GM12878 (cell line): ENCODE measurements at regions not wholly inside any gene's neighbourhood (a gene's known extent, or its start where the extent isn't known, plus 50 kb on each side); places are given as distances from the start of the nearest gene placed in this dataset.

Source experiments
- ATAC-seq: fragments of 200-7000 bp; cut with Tn5 transposase; 3 replicates; pipeline ENCODE4 v1.9.1; 2020; ENCODE audit warnings: mild to moderate bottlenecking, moderate library complexity
- BruUV-seq: library from RNA; stranded (reverse); fragments of 400-500 nt; replicated peaks from 2 replicates; lab custom pipeline; 2021; lab: Mats Ljungman, UMichigan
- CTCF ChIA-PET: fragments of 300-600 bp; sonication (Branson Sonifier 250); formaldehyde crosslinking; extraction: SDS; loops from one replicate; lab custom pipeline; 2021; ENCODE audit warnings: inconsistent platforms; lab: Yijun Ruan, JAX
- POLR2A ChIA-PET: fragments of 350-600 bp; formaldehyde crosslinking; extraction: SDS; loops from one replicate; lab custom pipeline; 2021; ENCODE audit warnings: inconsistent platforms; lab: Charles Lee
- RAD21 ChIA-PET: fragments of 300-600 bp; sonication (Branson Sonifier 250); formaldehyde crosslinking; loops from one replicate; lab custom pipeline; 2023; ENCODE audit warnings: antibody characterized with exemption; ENCODE audit not compliant: unreplicated experiment; lab: Charles Lee
- SMC1A ChIA-PET: fragments of 300-600 bp; sonication (Branson Sonifier 250); formaldehyde crosslinking; loops from one replicate; lab custom pipeline; 2023; ENCODE audit not compliant: unreplicated experiment, uncharacterized antibody; lab: Charles Lee
- DNase-seq: peaks from one replicate; pipeline ENCODE4 v3.0.0-alpha.2; 2011; ENCODE audit warnings: low read depth, low spot score
- FAIRE-seq: peaks from 3 replicates; lab custom pipeline; 2011; peaks lifted over from hg19 to GRCh38; lab: Jason Lieb, UNC
- H2AFZ ChIP-seq: 2 replicates; pipeline ENCODE4 v1.6.0; 2011; ENCODE audit warnings: low read depth, low read length, control low read depth; ENCODE audit not compliant: control insufficient read depth
- H3K27ac ChIP-seq: 2 replicates; pipeline ENCODE4 v1.5.1; 2011; ENCODE audit warnings: control low read depth; ENCODE audit not compliant: control insufficient read depth, insufficient read depth
- H3K27me3 ChIP-seq, 2 experiments: replicated peaks in 1 of 2; 2 replicates each; pipeline versions ENCODE4 v1.6.0 to v1.6.1; 2011; ENCODE audit warnings: low read length in 1 of 2; ENCODE audit not compliant: control insufficient read depth in 2 of 2, insufficient read depth in 2 of 2
- H3K36me3 ChIP-seq, 2 experiments: 2 replicates each; pipeline ENCODE4 v1.5.1; 2011; ENCODE audit warnings: low read length in 1 of 2; ENCODE audit not compliant: control insufficient read depth in 2 of 2, insufficient read depth in 2 of 2
- H3K4me1 ChIP-seq: 2 replicates; pipeline ENCODE4 v1.6.1; 2011; ENCODE audit warnings: mild to moderate bottlenecking, low read length, moderate library complexity, mixed read lengths; ENCODE audit not compliant: control insufficient read depth, insufficient read depth
- H3K4me2 ChIP-seq: 2 replicates; pipeline ENCODE4 v1.6.0; 2011; ENCODE audit warnings: control low read depth; ENCODE audit not compliant: control insufficient read depth, insufficient read depth
- H3K4me3 ChIP-seq: fragments of 200-600 bp; sonication (generic); 2 replicates; pipeline ENCODE4 v1.5.1; 2016
- H3K79me2 ChIP-seq: 2 replicates; pipeline ENCODE4 v1.6.0; 2011; ENCODE audit warnings: low read length; ENCODE audit not compliant: control insufficient read depth, insufficient read depth
- H3K9ac ChIP-seq: 2 replicates; pipeline ENCODE4 v1.8.0; 2011; ENCODE audit warnings: low read length, control low read depth, mixed read lengths; ENCODE audit not compliant: control insufficient read depth, insufficient read depth
- H3K9me3 ChIP-seq: replicated peaks from 3 replicates; pipeline ENCODE4 v1.5.1; 2011; ENCODE audit warnings: mild to moderate bottlenecking, low read length; ENCODE audit not compliant: control insufficient read depth, insufficient read depth
- H4K20me1 ChIP-seq: 2 replicates; pipeline ENCODE4 v1.6.0; 2011; ENCODE audit not compliant: control insufficient read depth, insufficient read depth
- CHD2 ChIP-seq: IDR thresholded peaks from 2 replicates; pipeline ENCODE4 v1.6.1; 2011; ENCODE audit warnings: low read depth, low read length, improper control_type of control experiment, borderline replicate concordance
- E2F8 ChIP-seq: fragments of 450-650 bp; IDR thresholded peaks from 2 replicates; pipeline ENCODE4 v1.6.1; 2018; ENCODE audit warnings: mild to moderate bottlenecking, low read depth, moderate library complexity; ENCODE audit not compliant: partially characterized antibody
- EED ChIP-seq: sonication (generic); IDR thresholded peaks from 2 replicates; pipeline ENCODE4 v1.6.1; 2016; ENCODE audit warnings: antibody characterized with exemption, low read depth
- FOS ChIP-seq: IDR thresholded peaks from 3 replicates; pipeline ENCODE4 v1.6.1; 2011; ENCODE audit warnings: borderline replicate concordance; ENCODE audit not compliant: insufficient read length; ENCODE audit errors: extremely low read depth
- NFXL1 ChIP-seq: fragments of 450-650 bp; IDR thresholded peaks from 2 replicates; pipeline ENCODE4 v1.6.1; 2017; ENCODE audit warnings: antibody characterized with exemption, mild to moderate bottlenecking, borderline replicate concordance
- NR2F1 ChIP-seq: fragments of 450-650 bp; conservative IDR thresholded peaks from 2 replicates; pipeline ENCODE4 v1.6.1; 2017; ENCODE audit warnings: mild to moderate bottlenecking
- SMAD5 ChIP-seq: IDR thresholded peaks from 2 replicates; pipeline ENCODE4 v1.6.1; 2016; ENCODE audit warnings: antibody characterized with exemption, low read depth
- STAT3 ChIP-seq: IDR thresholded peaks from 2 replicates; pipeline ENCODE4 v1.6.1; 2011; ENCODE audit warnings: low read depth, low read length, improper control_type of control experiment
- ZBTB33 ChIP-seq: fragments of 450-650 bp; IDR thresholded peaks from 2 replicates; pipeline ENCODE4 v1.6.1; 2017; ENCODE audit warnings: mild to moderate bottlenecking
- ZNF207 ChIP-seq: fragments of 450-650 bp; IDR thresholded peaks from 2 replicates; pipeline ENCODE4 v1.6.1; 2014; ENCODE audit warnings: antibody characterized with exemption, mild to moderate bottlenecking, borderline replicate concordance
- ZSCAN29 ChIP-seq: fragments of 450-650 bp; IDR thresholded peaks from 2 replicates; pipeline ENCODE4 v1.6.1; 2017; ENCODE audit warnings: mild to moderate bottlenecking, moderate library complexity
- WGBS: methylation state at CpG from one replicate; pipeline ENCODE4 v1.1.6; 2016; ENCODE audit warnings: low lambda C conversion rate; ENCODE audit not compliant: insufficient replicate concordance, insufficient coverage; ENCODE audit errors: missing lambda C conversion rate; 5-methylcytosine and 5-hydroxymethylcytosine counted together
- in situ Hi-C: fragments of 300-500 bp; cut with MboI; formaldehyde crosslinking; loops from 9 replicates; pipeline ENCODE4 v1.14.3; 2018; ENCODE audit warnings: mixed read lengths
- intact Hi-C: fragments of 100-400 bp; cut with micrococcal nuclease; formaldehyde crosslinking; loops from one replicate; pipeline ENCODE4 v1.14.2; 2022; ENCODE audit not compliant: unreplicated experiment
- TF ChIP-seq, protein P1 (sequence below): IDR thresholded peaks from 2 replicates; pipeline ENCODE4 v1.6.1; 2012; ENCODE audit warnings: low read depth, low read length, improper control_type of control experiment

DNA sequence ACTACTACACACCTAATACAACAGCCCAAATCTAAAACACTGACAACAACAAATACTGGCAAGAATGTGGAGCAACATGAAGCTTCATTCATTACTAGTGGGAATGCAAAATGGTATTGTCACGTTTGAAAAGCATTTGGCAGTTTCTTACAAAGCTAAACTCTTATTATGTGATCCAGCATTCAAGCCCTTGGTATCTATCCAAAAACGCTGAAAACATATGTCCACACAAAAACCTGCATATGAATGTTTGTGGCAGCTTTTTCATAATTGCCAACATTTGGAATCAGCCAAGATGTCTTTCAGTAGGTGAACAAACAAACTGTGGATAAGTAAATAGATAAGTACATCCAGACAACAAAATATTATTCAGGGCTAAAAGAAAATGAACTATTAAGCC lies 501.1 kb upstream of the KIF2B start:
- Histone ChIP-seq H3K27me3 (no peaks in the 10 kb centered on the region), H3K79me2 (no peaks in the 10 kb centered on the region), H3K36me3 (no peaks in the 10 kb centered on the region), H3K4me1 (no peaks in the 10 kb centered on the region), H3K27ac (no peak overlapping the region), H3K4me2 (no peak overlapping the region), H3K9ac (no peak overlapping the region), H3K9me3 (no peaks in the 10 kb centered on the region), H4K20me1 (no peaks in the 10 kb centered on the region), H3K4me3 (no peak overlapping the region), H2AFZ (no peak overlapping the region)
- 0% methylated on average over 2 of the region's 2 CpGs for WGBS
- ATAC-seq (no peak), DNase-seq (no peak), FAIRE-seq (no peak)
- ChIA-PET POLR2A (no interaction called here), SMC1A (no interaction called here), RAD21 (no interaction called here), CTCF (no interaction called here)
- in situ Hi-C loops (no loop called here), intact Hi-C loops (no loop called here)
- BruUV-seq, result no TSS peak
- TF ChIP-seq, protein P1, sequence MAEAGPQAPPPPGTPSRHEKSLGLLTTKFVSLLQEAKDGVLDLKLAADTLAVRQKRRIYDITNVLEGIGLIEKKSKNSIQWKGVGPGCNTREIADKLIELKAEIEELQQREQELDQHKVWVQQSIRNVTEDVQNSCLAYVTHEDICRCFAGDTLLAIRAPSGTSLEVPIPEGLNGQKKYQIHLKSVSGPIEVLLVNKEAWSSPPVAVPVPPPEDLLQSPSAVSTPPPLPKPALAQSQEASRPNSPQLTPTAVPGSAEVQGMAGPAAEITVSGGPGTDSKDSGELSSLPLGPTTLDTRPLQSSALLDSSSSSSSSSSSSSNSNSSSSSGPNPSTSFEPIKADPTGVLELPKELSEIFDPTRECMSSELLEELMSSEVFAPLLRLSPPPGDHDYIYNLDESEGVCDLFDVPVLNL, result no peak
- TF ChIP-seq ZBTB33 (no peak), NR2F1 (no peak), ZNF207 (no peak), E2F8 (no peak), CHD2 (no peak), ZSCAN29 (no peak), STAT3 (no peak), FOS (no peak), NFXL1 (no peak), EED (no peak), SMAD5 (no peak)
